ENCODE measurements at regions not wholly inside any gene's neighbourhood (a gene's known extent, or its start where the extent isn't known, plus 50 kb on each side); places are given as distances from the start of the nearest gene placed in this dataset.

DNA sequence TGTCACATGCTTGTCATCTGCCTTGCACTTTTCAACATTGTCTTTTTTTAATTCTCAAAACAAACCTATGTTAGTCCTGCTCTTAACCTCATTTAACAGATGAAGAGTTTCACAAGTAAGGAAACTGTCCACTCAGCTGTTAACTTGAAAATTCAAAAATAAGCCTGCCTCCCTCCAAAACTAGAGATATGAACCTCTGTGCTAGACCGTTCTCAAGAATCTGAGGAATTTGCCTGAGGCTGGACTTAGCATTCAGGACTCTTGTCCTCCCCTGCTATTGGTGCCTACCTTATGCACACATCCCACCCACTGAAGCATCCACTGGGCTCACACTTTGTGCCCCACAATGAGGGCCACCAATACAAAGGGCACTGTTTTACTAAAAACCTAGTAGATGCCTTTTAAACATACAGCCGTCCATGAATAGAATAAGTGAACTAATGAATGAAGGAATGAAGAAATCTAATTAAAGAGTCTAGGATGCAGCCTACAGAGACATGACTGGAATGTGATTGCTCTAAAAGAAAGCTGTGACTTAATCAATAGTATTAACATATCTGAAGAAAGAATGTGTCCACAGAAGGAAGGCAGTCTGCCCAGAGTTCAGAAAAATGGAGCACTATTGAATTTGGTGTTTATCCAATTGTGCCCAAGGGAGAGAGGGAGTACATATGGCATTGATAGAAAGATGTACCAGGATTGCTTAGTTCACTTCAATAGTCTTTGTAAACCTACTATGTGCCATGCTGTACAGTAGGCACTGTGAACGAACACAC lies 238.5 kb downstream of the SPTSSA start:
- no peak overlapping the region for H3K4me3 Mint-ChIP-seq
- H3K9me3 Mint-ChIP-seq: no peaks in the 10 kb centered on the region
- no peaks in the 10 kb centered on the region for H3K36me3 Mint-ChIP-seq (ENCODE audit: insufficient read depth)
- no peak overlapping the region for H3K27ac Mint-ChIP-seq
- H3K4me1 Mint-ChIP-seq (ENCODE audit: low read depth in 2 of 2): peaks cover 4% of the 10 kb centered on the region in 2 donors
- DNase-seq: no peak
- H3K27me3 Mint-ChIP-seq: peaks cover 6 to 20% of the 10 kb centered on the region in 2 donors
- no peak for ATAC-seq (replicated peaks)

DNA sequence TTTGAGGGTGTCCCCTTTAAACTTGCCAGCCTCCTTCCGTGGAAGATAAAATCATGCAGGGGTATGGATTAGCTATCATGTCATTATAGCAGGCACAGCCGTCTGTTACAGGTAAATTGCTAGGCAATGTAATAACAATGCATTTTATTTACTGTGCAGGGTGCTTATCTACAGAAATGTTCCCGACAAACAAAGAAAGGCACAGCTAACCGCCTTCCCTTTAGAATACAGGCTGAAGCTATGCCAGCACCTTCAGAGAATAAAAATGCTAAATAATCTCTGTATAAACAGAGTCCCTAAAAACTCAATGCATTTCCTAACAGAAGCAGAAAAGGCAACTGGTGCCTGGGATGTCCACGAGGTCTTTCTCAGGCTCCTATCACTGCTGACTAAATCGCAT lies 239.2 kb downstream of the SPTSSA start:
- Mint-ChIP-seq H3K4me3 (no peak overlapping the region), H3K27ac (no peak overlapping the region), H3K4me1 (ENCODE audit: low read depth in 2 of 2) (peaks cover 2 to 3% of the 10 kb centered on the region in 2 donors), H3K9me3 (no peaks in the 10 kb centered on the region), H3K27me3 (peaks cover 6 to 15% of the 10 kb centered on the region in 2 donors), H3K36me3 (ENCODE audit: insufficient read depth) (no peaks in the 10 kb centered on the region)
- ATAC-seq (replicated peaks): no peak
- no peak for DNase-seq

DNA sequence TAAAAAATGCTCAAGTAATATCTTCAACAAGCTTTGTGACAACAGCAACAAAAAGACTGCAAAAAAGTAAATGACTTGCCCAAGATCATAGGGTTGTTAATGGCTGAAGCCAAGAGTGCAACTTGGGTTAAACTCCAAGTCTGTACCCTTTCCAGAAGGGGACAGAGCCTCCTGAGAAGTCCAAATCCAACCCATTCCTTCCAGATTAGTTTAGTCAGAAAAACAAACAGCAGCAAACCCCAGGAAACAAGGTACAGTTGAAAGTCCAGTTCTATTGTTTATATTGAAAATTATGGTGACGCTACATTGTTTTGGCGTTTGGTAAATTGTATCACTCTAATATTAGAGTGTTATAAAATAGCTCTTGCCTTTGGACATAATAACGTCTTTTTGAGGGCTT lies 239.9 kb downstream of the SPTSSA start:
- ATAC-seq (replicated peaks) (no peak), DNase-seq (no peak)
- H3K36me3 Mint-ChIP-seq (ENCODE audit: insufficient read depth): no peaks in the 10 kb centered on the region
- no peak overlapping the region for H3K27ac Mint-ChIP-seq
- H3K4me3 Mint-ChIP-seq: no peak overlapping the region
- peaks cover 6 to 11% of the 10 kb centered on the region in 2 donors for H3K27me3 Mint-ChIP-seq
- no peaks in the 10 kb centered on the region for H3K4me1 Mint-ChIP-seq (ENCODE audit: low read depth in 2 of 2)
- no peaks in the 10 kb centered on the region for H3K9me3 Mint-ChIP-seq

DNA sequence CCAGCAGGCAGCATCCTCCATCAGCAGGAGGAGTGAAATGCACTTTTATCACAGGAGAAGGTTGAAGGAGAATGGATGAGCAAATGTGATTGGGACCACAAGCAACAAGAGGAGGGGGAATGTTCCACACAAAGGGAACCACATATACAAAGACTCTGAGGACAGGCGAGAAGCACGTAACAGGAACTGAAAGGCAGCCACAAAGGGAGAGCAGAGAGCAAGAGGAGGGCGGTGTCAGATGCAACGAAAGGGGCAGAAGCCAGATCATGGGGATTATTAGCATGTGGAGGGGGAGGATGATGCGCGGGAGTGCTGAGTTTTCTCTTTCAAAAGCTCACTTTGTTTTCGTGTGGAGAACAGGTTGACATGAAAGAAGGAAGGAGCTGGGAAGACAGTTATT lies 241.1 kb downstream of the SPTSSA start:
- Mint-ChIP-seq H3K27ac (no peak overlapping the region), H3K4me3 (no peak overlapping the region), H3K36me3 (ENCODE audit: insufficient read depth) (no peaks in the 10 kb centered on the region), H3K4me1 (ENCODE audit: low read depth in 2 of 2) (no peaks in the 10 kb centered on the region), H3K9me3 (no peaks in the 10 kb centered on the region), H3K27me3 (peaks cover 6 to 11% of the 10 kb centered on the region in 2 donors)
- DNase-seq (no peak), ATAC-seq (replicated peaks) (no peak)

DNA sequence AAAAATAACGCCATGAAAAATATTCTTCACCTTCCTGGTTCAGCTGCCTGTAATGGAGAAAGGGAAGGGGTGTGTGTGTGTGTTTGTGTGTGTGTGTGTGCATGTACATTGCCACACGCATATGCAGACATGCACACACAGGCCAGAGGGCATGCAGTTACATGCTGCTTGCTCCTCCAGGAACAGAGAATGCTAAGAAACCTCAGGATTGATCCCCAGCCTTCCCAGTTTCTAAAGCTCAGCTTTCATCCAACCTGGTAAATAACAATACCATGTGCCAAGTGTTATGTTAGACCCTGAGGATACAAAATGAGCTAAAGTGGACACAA lies 241.7 kb downstream of the SPTSSA start:
- ATAC-seq (replicated peaks) (no peak), DNase-seq (no peak)
- H3K9me3 Mint-ChIP-seq: no peaks in the 10 kb centered on the region
- H3K4me1 Mint-ChIP-seq (ENCODE audit: low read depth in 2 of 2): no peaks in the 10 kb centered on the region
- no peak overlapping the region for H3K27ac Mint-ChIP-seq
- H3K27me3 Mint-ChIP-seq: peaks cover 6 to 11% of the 10 kb centered on the region in 2 donors
- H3K36me3 Mint-ChIP-seq (ENCODE audit: insufficient read depth): no peaks in the 10 kb centered on the region
- H3K4me3 Mint-ChIP-seq: no peak overlapping the region

DNA sequence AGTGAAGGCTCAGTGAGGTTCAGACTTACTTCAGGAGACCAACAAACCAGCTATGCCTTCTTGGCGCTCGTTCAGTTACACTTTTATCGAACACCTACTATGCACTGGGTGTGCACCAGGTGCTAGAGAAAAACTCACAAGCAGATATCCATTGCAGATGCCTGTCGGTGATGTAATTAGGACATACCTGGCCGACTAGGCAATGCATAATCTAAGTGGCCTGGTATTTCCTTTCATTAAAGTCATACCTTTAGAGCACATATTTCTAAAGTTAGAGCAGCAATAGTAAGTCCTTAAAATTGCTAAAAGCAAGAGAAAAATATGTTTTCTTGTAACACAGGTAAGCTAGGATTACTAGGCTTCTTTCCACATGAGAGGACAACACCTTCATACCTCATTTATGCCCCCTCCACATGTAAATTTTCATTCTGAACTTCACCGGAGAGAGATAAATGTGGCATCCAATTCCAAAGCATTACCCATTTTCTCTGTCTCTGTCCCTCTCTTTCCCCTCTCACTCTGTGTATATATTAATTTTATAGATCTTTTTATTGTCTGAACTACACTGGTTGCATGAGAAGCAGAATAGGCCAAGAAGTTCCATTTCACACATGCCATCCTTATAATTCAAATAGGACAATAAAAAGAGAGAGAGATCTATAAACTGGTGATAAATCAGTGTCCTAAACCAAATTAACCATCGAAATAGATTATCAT lies 242.2 kb downstream of the SPTSSA start:
- Mint-ChIP-seq H3K27me3 (peaks cover 6 to 11% of the 10 kb centered on the region in 2 donors), H3K4me1 (ENCODE audit: low read depth in 2 of 2) (no peaks in the 10 kb centered on the region), H3K36me3 (ENCODE audit: insufficient read depth) (no peaks in the 10 kb centered on the region), H3K9me3 (no peaks in the 10 kb centered on the region), H3K27ac (no peak overlapping the region), H3K4me3 (no peak overlapping the region)
- DNase-seq (no peak), ATAC-seq (replicated peaks) (no peak)

DNA sequence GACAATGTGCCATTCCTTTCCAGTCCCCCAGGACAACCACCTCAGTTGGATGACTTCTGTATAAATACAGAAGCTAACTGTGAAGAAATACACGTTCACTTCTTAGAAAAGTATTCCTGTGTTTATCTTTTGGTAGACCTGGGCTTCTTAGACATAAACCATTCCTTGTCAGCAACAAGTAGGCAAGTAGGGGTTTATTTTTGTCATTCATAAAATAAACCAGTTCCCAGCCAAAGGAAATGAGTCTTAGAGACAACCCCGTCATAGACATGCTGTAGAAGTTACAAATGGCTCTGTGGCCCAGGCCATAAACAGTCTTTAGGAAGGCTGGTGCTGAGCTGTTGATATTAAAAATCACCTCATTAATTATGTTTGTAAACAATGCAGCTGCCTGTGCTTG lies 243.2 kb downstream of the SPTSSA start:
- DNase-seq: no peak
- no peak for ATAC-seq (replicated peaks)
- Mint-ChIP-seq H3K4me1 (ENCODE audit: low read depth in 2 of 2) (no peaks in the 10 kb centered on the region), H3K4me3 (no peak overlapping the region), H3K9me3 (no peaks in the 10 kb centered on the region), H3K27ac (no peak overlapping the region), H3K27me3 (peaks cover 6 to 11% of the 10 kb centered on the region in 2 donors), H3K36me3 (ENCODE audit: insufficient read depth) (no peaks in the 10 kb centered on the region)

DNA sequence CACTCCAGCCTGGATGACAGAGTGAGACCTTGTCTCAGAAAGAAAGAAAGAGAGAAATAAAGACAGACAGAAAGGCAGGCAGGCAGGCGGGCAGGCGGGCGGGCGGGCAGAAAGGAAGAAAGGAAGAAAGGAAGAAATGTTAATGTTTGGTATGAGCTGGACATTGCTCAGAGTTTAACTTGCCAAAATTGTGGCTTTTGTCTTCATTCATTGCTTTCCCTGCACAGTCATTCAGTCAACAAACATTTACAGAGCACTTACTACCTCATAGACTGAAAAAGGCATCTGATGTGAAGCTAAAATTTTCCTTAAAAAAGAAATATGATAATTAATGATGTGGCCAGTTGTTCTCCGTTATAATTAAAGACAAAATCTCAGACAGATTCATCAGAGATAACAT lies 247.1 kb downstream of the SPTSSA start:
- Mint-ChIP-seq H3K9me3 (no peaks in the 10 kb centered on the region), H3K27me3 (peaks cover 2 to 13% of the 10 kb centered on the region in 2 donors), H3K4me3 (no peak overlapping the region), H3K36me3 (ENCODE audit: insufficient read depth) (no peaks in the 10 kb centered on the region), H3K4me1 (ENCODE audit: low read depth in 2 of 2) (peaks cover 0 to 2% of the 10 kb centered on the region in 2 donors), H3K27ac (no peak overlapping the region)
- ATAC-seq (replicated peaks): no peak
- DNase-seq: no peak

DNA sequence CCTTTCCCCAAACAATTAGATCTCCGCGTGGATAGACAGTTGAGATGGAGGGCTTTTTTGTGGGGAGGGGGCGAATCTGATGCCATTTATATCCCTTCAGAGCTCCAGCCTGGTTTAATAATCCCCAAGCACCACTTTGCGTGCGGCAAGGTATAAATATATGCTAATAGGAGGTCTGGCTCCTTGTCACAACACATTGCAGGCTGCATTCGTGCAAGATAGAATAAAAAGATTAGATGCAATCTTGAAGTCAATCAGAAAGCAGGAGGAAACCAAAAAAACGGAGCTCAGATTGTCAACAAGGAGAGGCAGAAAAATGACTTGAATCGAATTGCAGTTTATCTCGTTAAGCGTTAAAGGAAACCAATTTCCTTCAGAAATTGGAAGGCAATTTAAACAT lies 248.7 kb downstream of the SPTSSA start:
- H3K27me3 Mint-ChIP-seq: peaks cover 7 to 20% of the 10 kb centered on the region in 2 donors
- no peaks in the 10 kb centered on the region for H3K9me3 Mint-ChIP-seq
- no peak overlapping the region for H3K4me3 Mint-ChIP-seq
- ATAC-seq (replicated peaks) (no peak), DNase-seq (no peak)
- H3K27ac Mint-ChIP-seq: no peak overlapping the region
- H3K36me3 Mint-ChIP-seq (ENCODE audit: insufficient read depth): no peaks in the 10 kb centered on the region
- H3K4me1 Mint-ChIP-seq (ENCODE audit: low read depth in 2 of 2): peaks cover 0 to 2% of the 10 kb centered on the region in 2 donors

DNA sequence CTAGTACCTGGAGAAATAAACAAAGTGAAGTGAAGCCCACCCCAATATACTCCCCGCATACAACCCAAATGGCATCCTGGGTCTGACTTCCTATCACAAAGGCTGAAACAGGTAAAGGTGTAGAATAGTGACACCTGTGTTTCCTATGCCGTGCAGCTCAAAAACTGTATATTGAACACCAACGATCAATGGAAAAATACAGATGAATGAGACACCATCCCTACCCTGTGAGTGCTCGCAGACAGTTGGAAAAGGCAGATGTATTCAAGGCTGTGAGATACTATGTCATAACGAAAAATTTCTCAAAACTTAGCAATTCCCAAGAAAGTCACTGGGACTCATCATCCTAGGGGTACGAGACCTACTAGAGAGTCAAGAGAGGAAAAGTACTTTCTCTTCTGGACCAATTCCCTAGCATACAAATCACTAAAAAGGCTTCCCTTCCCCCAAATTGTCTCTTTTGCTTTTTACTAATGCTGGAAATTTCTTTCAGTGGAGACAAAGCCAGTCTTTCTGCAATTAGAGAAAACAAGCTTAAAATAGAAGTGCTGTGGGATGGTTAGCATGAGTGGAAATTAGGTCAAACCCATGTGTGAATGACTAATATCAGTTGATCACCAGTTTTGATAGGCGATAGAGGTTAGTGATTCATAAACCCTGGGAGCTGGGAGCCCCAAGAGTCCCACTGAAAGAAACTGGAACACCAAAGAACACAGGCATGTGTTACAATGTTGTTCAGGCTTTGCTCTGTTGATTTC lies 249.7 kb downstream of the SPTSSA start:
- no peaks in the 10 kb centered on the region for H3K9me3 Mint-ChIP-seq
- no peak overlapping the region for H3K27ac Mint-ChIP-seq
- H3K36me3 Mint-ChIP-seq (ENCODE audit: insufficient read depth): no peaks in the 10 kb centered on the region
- peaks cover 0 to 2% of the 10 kb centered on the region in 2 donors for H3K4me1 Mint-ChIP-seq (ENCODE audit: low read depth in 2 of 2)
- H3K4me3 Mint-ChIP-seq: peak overlapping the region in 1 of 2 donors; percentile 30
- H3K27me3 Mint-ChIP-seq: peaks cover 10 to 20% of the 10 kb centered on the region in 2 donors
- ATAC-seq (replicated peaks) (no peak), DNase-seq (no peak)

DNA sequence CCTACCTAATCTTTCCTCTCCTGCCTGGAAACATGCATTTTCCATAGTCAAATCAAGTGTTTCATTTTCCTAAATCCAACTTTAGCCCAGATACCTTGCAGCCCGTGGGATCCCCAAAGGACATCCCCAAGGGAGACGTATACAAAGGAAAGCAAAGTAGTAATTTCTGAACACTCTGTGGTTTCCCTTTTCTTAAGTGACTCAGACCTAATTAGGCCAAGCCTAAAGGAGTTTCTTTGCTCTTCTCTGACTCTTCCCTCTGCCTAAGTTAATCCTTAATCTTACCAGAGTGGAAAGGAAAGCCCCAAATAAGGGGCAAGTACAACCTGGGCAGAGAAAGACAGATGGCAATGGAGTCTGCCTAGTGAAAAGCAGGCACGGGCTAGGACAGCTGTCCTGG lies 250.3 kb downstream of the SPTSSA start:
- Mint-ChIP-seq H3K4me3 (peak overlapping the region in 1 of 2 donors; percentile 30), H3K9me3 (no peaks in the 10 kb centered on the region), H3K27ac (no peak overlapping the region), H3K4me1 (ENCODE audit: low read depth in 2 of 2) (peaks cover 0 to 2% of the 10 kb centered on the region in 2 donors), H3K36me3 (ENCODE audit: insufficient read depth) (no peaks in the 10 kb centered on the region), H3K27me3 (peaks cover 12 to 20% of the 10 kb centered on the region in 2 donors)
- ATAC-seq (replicated peaks): no peak
- DNase-seq: no peak

DNA sequence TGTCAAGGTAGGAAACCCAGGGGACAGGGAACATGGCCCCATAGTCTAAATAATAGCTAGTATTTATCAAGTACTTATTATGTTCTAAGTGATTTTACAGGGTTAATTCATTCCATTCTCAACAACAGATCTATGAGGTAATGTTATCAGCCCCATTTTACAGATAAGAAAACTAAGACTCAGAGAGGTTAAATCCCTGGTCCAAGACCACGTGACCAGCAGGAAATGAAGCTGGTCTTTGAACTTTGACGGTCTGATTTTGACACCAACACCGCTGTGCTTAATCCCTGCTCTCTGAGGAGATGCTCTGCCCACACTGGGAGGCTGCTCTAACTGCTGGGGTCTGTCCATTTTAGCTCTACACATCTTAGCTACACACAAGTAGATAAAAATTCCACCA lies 253.5 kb downstream of the SPTSSA start:
- Mint-ChIP-seq H3K36me3 (ENCODE audit: insufficient read depth) (no peaks in the 10 kb centered on the region), H3K27ac (no peak overlapping the region)

DNA sequence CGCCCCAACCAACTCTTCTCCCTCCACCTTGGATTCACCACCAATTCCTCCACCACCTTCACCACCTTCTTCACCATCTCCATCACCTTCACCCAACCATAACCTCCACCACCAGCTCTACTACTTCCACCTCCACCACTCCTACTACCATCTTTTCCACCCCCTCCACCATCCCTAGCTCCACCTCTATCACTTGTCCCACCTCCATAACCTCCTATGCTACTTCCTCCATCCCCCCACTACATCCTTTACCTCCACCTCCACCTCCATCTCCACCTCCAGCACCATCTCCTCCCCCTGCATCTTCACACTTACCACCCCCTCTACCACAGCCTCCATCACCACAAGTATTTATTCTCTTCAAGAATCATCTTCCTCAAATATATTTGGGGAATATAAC lies 254.9 kb upstream of the EGLN3 start:
- Mint-ChIP-seq H3K9me3 (peaks cover 8 to 9% of the 10 kb centered on the region in 2 donors), H3K4me1 (ENCODE audit: low read depth in 2 of 2) (no peaks in the 10 kb centered on the region), H3K36me3 (ENCODE audit: insufficient read depth) (no peaks in the 10 kb centered on the region), H3K27ac (no peak overlapping the region), H3K27me3 (peaks cover 12% of the 10 kb centered on the region in 2 donors), H3K4me3 (no peak overlapping the region)
- ATAC-seq (replicated peaks) (no peak), DNase-seq (no peak)

More for the DNA sequence above, 253.5 kb downstream of the SPTSSA start:
- Mint-ChIP-seq H3K9me3 (peaks cover 8 to 9% of the 10 kb centered on the region in 2 donors), H3K4me3 (no peak overlapping the region), H3K4me1 (ENCODE audit: low read depth in 2 of 2) (peaks cover 0 to 2% of the 10 kb centered on the region in 2 donors), H3K27me3 (peaks cover 12 to 20% of the 10 kb centered on the region in 2 donors)
- no peak for DNase-seq
- no peak for ATAC-seq (replicated peaks)

All from effector memory CD8-positive, alpha-beta T cell (primary cell).